ENCODE measurements at regions not wholly inside any gene's neighbourhood (a gene's known extent, or its start where the extent isn't known, plus 50 kb on each side); places are given as distances from the start of the nearest gene placed in this dataset.
"Not testable (repeated sequence)": the region's sequence is repeated elsewhere in the genome, so short reads cannot be mapped to it uniquely, and the experiment has no call there.

DNA sequence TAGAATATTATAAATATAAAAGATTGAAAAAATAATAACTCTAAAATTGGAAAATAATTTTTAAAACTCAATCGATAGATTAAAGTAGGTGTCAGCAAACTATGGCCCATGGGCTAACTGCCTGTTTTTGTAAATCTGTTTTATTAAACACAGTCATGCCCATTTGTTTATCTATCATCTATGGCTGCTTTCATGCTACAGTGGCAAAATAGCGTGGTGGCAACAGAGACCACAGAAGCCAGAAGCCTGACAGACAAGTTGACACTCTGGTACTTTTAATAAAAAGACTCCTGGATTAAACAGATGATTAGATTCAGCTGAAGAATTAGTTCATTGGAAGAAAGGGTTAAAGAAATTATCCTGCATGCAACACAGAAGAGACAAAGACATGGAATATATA, 400.7 kb upstream of the RORB start:
- no peak for DNase-seq (ENCODE audit: low read depth, low spot score)
- Histone ChIP-seq H3K9me3 (replicated peaks; ENCODE audit: control insufficient read depth, insufficient read depth, low read length) (no peaks in the 10 kb centered on the region), H2AFZ (ENCODE audit: low read depth, low read length) (no peak overlapping the region), H4K20me1 (replicated peaks; ENCODE audit: control insufficient read depth, extremely low read depth, insufficient read depth, low read length) (no peaks in the 10 kb centered on the region), H3K4me2 (ENCODE audit: insufficient read depth, low read length) (no peak overlapping the region), H3K79me2 (ENCODE audit: control insufficient read depth, insufficient read depth, low read length) (no peaks in the 10 kb centered on the region), H3K27me3 (ENCODE audit: control insufficient read depth in 2 of 2, insufficient read depth in 2 of 2, low read length in 2 of 2) (no peaks in the 10 kb centered on the region), H3K36me3 (ENCODE audit: control insufficient read depth in 2 of 2, extremely low read depth in 1 of 2, insufficient read depth in 2 of 2, low read length in 2 of 2) (no peaks in the 10 kb centered on the region), H3K4me3 (replicated peaks in 1 of 3; ENCODE audit: insufficient read depth in 1 of 3, low read depth in 1 of 3, low read length in 3 of 3) (no peak overlapping the region), H3K4me1 (ENCODE audit: control insufficient read depth, extremely low read depth, insufficient read depth, low read length) (no peaks in the 10 kb centered on the region), H3K27ac (ENCODE audit: insufficient read depth, low read depth, low read length) (no peak overlapping the region), H3K9me1 (replicated peaks; ENCODE audit: control insufficient read depth, extremely low read depth, insufficient read depth, low read length) (no peaks in the 10 kb centered on the region), H3K9ac (replicated peaks; ENCODE audit: extremely low read depth, insufficient read depth, low read length) (no peak overlapping the region)
- TF ChIP-seq, protein P1, sequence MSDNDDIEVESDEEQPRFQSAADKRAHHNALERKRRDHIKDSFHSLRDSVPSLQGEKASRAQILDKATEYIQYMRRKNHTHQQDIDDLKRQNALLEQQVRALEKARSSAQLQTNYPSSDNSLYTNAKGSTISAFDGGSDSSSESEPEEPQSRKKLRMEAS (IDR thresholded peaks at IDR 0.05; ENCODE audit: insufficient read depth, insufficient read length) = no peak
- no peak for TF ChIP-seq EZH2 (IDR thresholded peaks at IDR 0.05; ENCODE audit: borderline replicate concordance, low read depth, low read length, severe bottlenecking)
- no peak for TF ChIP-seq GATA2 (IDR thresholded peaks at IDR 0.05; ENCODE audit: insufficient read depth, insufficient read length, low read depth, low read length)
- TF ChIP-seq POLR2A (IDR thresholded peaks at IDR 0.05; ENCODE audit: low read depth, low read length) = no peak
- no peak for TF ChIP-seq JUN (IDR thresholded peaks at IDR 0.05; ENCODE audit: borderline replicate concordance, insufficient read depth, insufficient read length, low read depth)
- FAIRE-seq = no peak
- CTCF ChIA-PET = no interaction called here
- POLR2A ChIA-PET = no interaction called here
- dilution Hi-C loops (cut with MboI; ENCODE audit: extremely low pct_ligation_motif_present, low sequenced_read_pairs) (no loop called here), intact Hi-C loops (cut with micrococcal nuclease) (no loop called here)
- BruUV-seq (replicated peaks) = no TSS peak

DNA sequence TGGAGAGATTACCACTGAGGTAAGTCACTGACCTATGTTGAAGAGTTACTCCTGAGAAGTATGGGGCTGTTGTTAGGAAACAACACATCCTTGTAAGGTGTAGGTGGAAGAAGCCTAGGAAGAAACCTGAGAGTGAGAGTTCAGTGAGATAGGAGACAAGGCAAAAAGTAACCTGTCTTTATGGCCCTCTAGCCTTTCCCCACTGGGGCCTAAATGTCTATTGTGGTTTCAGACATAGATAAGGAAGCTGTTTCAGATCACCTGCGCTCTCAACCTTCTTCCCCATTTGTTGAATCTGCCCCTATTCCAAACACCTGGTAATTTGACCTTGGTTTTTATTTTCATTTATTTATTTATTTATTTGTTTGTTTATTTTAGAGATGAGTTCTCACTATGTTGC, 397.1 kb upstream of the RORB start:
- H3K9me3 ChIP-seq (replicated peaks; ENCODE audit: control insufficient read depth, insufficient read depth, low read length) = peaks cover 2% of the 10 kb centered on the region
- H3K9ac ChIP-seq (replicated peaks; ENCODE audit: extremely low read depth, insufficient read depth, low read length) = no peak overlapping the region
- no peak overlapping the region for H3K4me2 ChIP-seq (ENCODE audit: insufficient read depth, low read length)
- no peak overlapping the region for H3K4me3 ChIP-seq (replicated peaks in 1 of 3; ENCODE audit: insufficient read depth in 1 of 3, low read depth in 1 of 3, low read length in 3 of 3)
- no peak overlapping the region for H2AFZ ChIP-seq (ENCODE audit: low read depth, low read length)
- TF ChIP-seq GATA2 (IDR thresholded peaks at IDR 0.05; ENCODE audit: insufficient read depth, insufficient read length, low read depth, low read length) = no peak
- no peak for TF ChIP-seq MYC (IDR thresholded peaks at IDR 0.05; ENCODE audit: low read depth, low read length)
- TF ChIP-seq, protein P1 (IDR thresholded peaks at IDR 0.05; ENCODE audit: insufficient read depth, insufficient read length) = no peak
- no peaks in the 10 kb centered on the region for H3K9me1 ChIP-seq (replicated peaks; ENCODE audit: control insufficient read depth, extremely low read depth, insufficient read depth, low read length)
- H3K4me1 ChIP-seq (ENCODE audit: control insufficient read depth, extremely low read depth, insufficient read depth, low read length) = no peaks in the 10 kb centered on the region
- H3K27me3 ChIP-seq (ENCODE audit: control insufficient read depth in 2 of 2, insufficient read depth in 2 of 2, low read length in 2 of 2) = no peaks in the 10 kb centered on the region
- CTCF ChIA-PET = no interaction called here
- dilution Hi-C loops (cut with MboI; ENCODE audit: extremely low pct_ligation_motif_present, low sequenced_read_pairs) = no loop called here
- BruUV-seq (replicated peaks) = no TSS peak
- H4K20me1 ChIP-seq (replicated peaks; ENCODE audit: control insufficient read depth, extremely low read depth, insufficient read depth, low read length) = no peaks in the 10 kb centered on the region
- POLR2A ChIA-PET = no interaction called here
- intact Hi-C loops (cut with micrococcal nuclease) = no loop called here
- FAIRE-seq (no peak), DNase-seq (ENCODE audit: low read depth, low spot score) (no peak)
- no peaks in the 10 kb centered on the region for H3K36me3 ChIP-seq (ENCODE audit: control insufficient read depth in 2 of 2, extremely low read depth in 1 of 2, insufficient read depth in 2 of 2, low read length in 2 of 2)
- no peak overlapping the region for H3K27ac ChIP-seq (ENCODE audit: insufficient read depth, low read depth, low read length)
- H3K79me2 ChIP-seq (ENCODE audit: control insufficient read depth, insufficient read depth, low read length) = no peaks in the 10 kb centered on the region

DNA sequence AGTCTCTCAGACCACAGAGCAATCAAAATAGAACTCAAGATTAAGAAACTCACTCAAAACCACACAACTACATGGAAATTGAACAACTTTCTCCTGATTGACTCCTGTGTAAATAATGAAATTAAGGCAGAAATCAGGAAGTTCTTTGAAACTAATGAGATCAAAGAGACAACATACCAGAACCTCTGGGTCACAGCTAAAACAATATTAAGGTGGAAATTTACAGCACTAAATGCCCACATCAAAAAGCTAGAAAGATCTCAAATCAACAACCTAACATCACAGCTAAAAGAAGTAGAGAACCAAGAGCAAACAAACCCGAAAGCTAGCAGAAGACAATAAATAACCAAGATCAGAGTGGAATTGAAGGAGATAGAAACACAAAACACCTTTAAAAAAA, 395.0 kb upstream of the RORB start:
- dilution Hi-C loops (cut with MboI; ENCODE audit: extremely low pct_ligation_motif_present, low sequenced_read_pairs) = not testable (repeated sequence)

More for the DNA sequence above, 395.0 kb upstream of the RORB start:
- FAIRE-seq; H3K9me1 ChIP-seq (replicated peaks; ENCODE audit: control insufficient read depth, extremely low read depth, insufficient read depth, low read length); H3K4me3 ChIP-seq (replicated peaks in 1 of 3; ENCODE audit: insufficient read depth in 1 of 3, low read depth in 1 of 3, low read length in 3 of 3); H3K4me1 ChIP-seq (ENCODE audit: control insufficient read depth, extremely low read depth, insufficient read depth, low read length); H3K27ac ChIP-seq (ENCODE audit: insufficient read depth, low read depth, low read length); CTCF ChIA-PET; H3K9me3 ChIP-seq (replicated peaks; ENCODE audit: control insufficient read depth, insufficient read depth, low read length); DNase-seq (ENCODE audit: low read depth, low spot score); H4K20me1 ChIP-seq (replicated peaks; ENCODE audit: control insufficient read depth, extremely low read depth, insufficient read depth, low read length); H3K9ac ChIP-seq (replicated peaks; ENCODE audit: extremely low read depth, insufficient read depth, low read length); H2AFZ ChIP-seq (ENCODE audit: low read depth, low read length); H3K79me2 ChIP-seq (ENCODE audit: control insufficient read depth, insufficient read depth, low read length); H3K27me3 ChIP-seq (ENCODE audit: control insufficient read depth in 2 of 2, insufficient read depth in 2 of 2, low read length in 2 of 2); H3K36me3 ChIP-seq (ENCODE audit: control insufficient read depth in 2 of 2, extremely low read depth in 1 of 2, insufficient read depth in 2 of 2, low read length in 2 of 2); intact Hi-C loops (cut with micrococcal nuclease); POLR2A ChIA-PET; BruUV-seq (replicated peaks); H3K4me2 ChIP-seq (ENCODE audit: insufficient read depth, low read length): not testable (repeated sequence)

All from endothelial cell of umbilical vein (primary cell).